ENCODE measurements at regions not wholly inside any gene's neighbourhood (a gene's known extent, or its start where the extent isn't known, plus 50 kb on each side); places are given as distances from the start of the nearest gene placed in this dataset.

GRCh38 chr14:87043667-87044200 lies 949.2 kb downstream of the GALC start:
- TF ChIP-seq CTCF (conservative IDR thresholded peaks at IDR 0.05; ENCODE audit: low read depth, low read length) = no peak
- Histone ChIP-seq H3K4me1 (ENCODE audit: low read depth, poor library complexity, severe bottlenecking) (no peaks in the 10 kb centered on the region), H3K9ac (no peak overlapping the region), H3K4me2 (no peak overlapping the region), H2AFZ (ENCODE audit: low read depth) (no peak overlapping the region), H3K79me2 (ENCODE audit: insufficient read depth, low read depth) (no peaks in the 10 kb centered on the region), H4K20me1 (ENCODE audit: insufficient read depth) (no peaks in the 10 kb centered on the region), H3K36me3 (ENCODE audit: insufficient read depth) (no peaks in the 10 kb centered on the region), H3K27ac (no peak overlapping the region), H3K27me3 (ENCODE audit: insufficient read depth, low read depth) (no peaks in the 10 kb centered on the region), H3K4me3 (IDR thresholded peaks at IDR 0.05; ENCODE audit: insufficient read depth, low read depth, low read length) (no peak overlapping the region)

- no peak for TF ChIP-seq CTCF (conservative IDR thresholded peaks at IDR 0.05; ENCODE audit: low read depth, low read length)
- Histone ChIP-seq H3K79me2 (ENCODE audit: insufficient read depth, low read depth) (no peaks in the 10 kb centered on the region), H3K4me2 (no peak overlapping the region), H3K4me1 (ENCODE audit: low read depth, poor library complexity, severe bottlenecking) (no peaks in the 10 kb centered on the region), H3K27ac (no peak overlapping the region), H2AFZ (ENCODE audit: low read depth) (no peak overlapping the region), H4K20me1 (ENCODE audit: insufficient read depth) (no peaks in the 10 kb centered on the region), H3K36me3 (ENCODE audit: insufficient read depth) (no peaks in the 10 kb centered on the region), H3K27me3 (ENCODE audit: insufficient read depth, low read depth) (no peaks in the 10 kb centered on the region), H3K4me3 (IDR thresholded peaks at IDR 0.05; ENCODE audit: insufficient read depth, low read depth, low read length) (no peak overlapping the region), H3K9ac (no peak overlapping the region)
Observed at GRCh38 chr14:87042354-87042753, 950.6 kb downstream of the GALC start.

GRCh38 chr14:87041290-87042020 lies 951.5 kb downstream of the GALC start:
- no peak overlapping the region for H3K4me3 ChIP-seq (IDR thresholded peaks at IDR 0.05; ENCODE audit: insufficient read depth, low read depth, low read length)
- no peaks in the 10 kb centered on the region for H3K79me2 ChIP-seq (ENCODE audit: insufficient read depth, low read depth)
- no peak overlapping the region for H3K4me2 ChIP-seq

GRCh38 chr14:87034680-87035079 lies 958.3 kb downstream of the GALC start:
- Histone ChIP-seq H4K20me1 (ENCODE audit: insufficient read depth) (no peaks in the 10 kb centered on the region), H3K79me2 (ENCODE audit: insufficient read depth, low read depth) (no peaks in the 10 kb centered on the region), H3K27ac (no peak overlapping the region), H3K27me3 (ENCODE audit: insufficient read depth, low read depth) (no peaks in the 10 kb centered on the region), H3K9ac (no peak overlapping the region), H3K36me3 (ENCODE audit: insufficient read depth) (no peaks in the 10 kb centered on the region), H3K4me1 (ENCODE audit: low read depth, poor library complexity, severe bottlenecking) (no peaks in the 10 kb centered on the region), H3K4me3 (IDR thresholded peaks at IDR 0.05; ENCODE audit: insufficient read depth, low read depth, low read length) (no peak overlapping the region), H3K4me2 (no peak overlapping the region), H2AFZ (ENCODE audit: low read depth) (no peak overlapping the region)
- no peak for TF ChIP-seq CTCF (conservative IDR thresholded peaks at IDR 0.05; ENCODE audit: low read depth, low read length)

More at GRCh38 chr14:87041290-87042020, 951.5 kb downstream of the GALC start:
- no peaks in the 10 kb centered on the region for H3K4me1 ChIP-seq (ENCODE audit: low read depth, poor library complexity, severe bottlenecking)
- H3K27ac ChIP-seq = no peak overlapping the region
- H3K9ac ChIP-seq = no peak overlapping the region
- H3K27me3 ChIP-seq (ENCODE audit: insufficient read depth, low read depth) = no peaks in the 10 kb centered on the region
- no peak overlapping the region for H2AFZ ChIP-seq (ENCODE audit: low read depth)
- no peaks in the 10 kb centered on the region for H4K20me1 ChIP-seq (ENCODE audit: insufficient read depth)
- no peaks in the 10 kb centered on the region for H3K36me3 ChIP-seq (ENCODE audit: insufficient read depth)
- TF ChIP-seq CTCF (conservative IDR thresholded peaks at IDR 0.05; ENCODE audit: low read depth, low read length) = no peak

Measured in KMS-11 (cell line).